HG02938 (cell line): ENCODE measurements at regions not wholly inside any gene's neighbourhood (a gene's known extent, or its start where the extent isn't known, plus 50 kb on each side); places are given as distances from the start of the nearest gene placed in this dataset.
A peak's percentile ranks its signal among the peaks of the same experiment; 100 is the strongest.

Experiments
- ATAC-seq: cut with Tn5 transposase; IDR thresholded peaks from one replicate; pipeline ENCODE4 v1.9.1; 2021; ENCODE audit warnings: mild to moderate bottlenecking, moderate library complexity; ENCODE audit not compliant: unreplicated experiment

DNA sequence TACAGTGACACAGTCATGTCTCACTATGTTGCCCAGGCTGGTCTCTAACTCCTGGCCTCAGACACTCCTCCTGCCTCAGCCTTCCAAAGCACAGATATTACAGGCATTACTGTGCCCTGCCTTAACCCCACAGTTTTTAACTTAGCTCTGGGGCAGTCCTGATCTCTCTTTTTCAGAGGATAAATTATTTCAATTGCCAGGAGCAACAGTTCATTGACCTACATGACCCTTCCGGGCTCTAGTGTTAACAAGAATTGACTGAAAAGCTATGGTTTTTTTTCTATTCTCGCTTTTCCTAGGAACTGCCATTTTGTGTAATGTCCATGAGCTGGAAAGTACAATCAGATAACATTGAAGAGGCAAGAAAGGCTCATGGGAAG lies 92.8 kb downstream of the HNRNPLL start:
- no peak for ATAC-seq

DNA sequence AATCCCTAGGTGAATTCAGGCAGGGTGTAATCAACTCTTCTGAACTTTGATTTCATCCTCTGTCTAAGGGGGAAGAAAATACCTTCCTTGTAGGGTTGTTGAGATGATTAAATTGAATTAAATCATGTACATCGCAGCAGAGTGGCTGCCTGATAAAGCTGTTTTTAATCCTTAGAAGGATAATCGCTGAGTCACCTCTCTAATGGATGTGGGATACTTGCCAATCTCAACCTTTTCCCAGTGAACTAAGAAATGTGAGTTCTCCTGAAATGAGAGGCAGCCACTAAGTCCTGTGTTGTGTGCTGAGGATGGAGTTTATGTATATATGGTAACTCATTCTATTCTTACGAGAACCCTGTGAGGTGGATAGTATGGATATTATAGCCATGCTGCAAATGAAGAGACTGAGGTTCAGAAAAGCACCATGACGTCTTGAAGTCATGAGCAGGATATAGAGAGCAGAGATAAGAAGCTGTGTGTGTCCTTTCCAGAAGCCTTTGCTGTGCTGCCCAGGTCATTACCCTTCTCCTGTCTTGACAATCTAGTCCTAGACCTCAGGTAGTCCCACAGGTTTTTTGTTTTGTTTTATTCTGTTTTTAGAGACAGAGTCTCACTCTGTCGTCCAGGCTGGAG lies 93.3 kb downstream of the HNRNPLL start:
- no peak for ATAC-seq

DNA sequence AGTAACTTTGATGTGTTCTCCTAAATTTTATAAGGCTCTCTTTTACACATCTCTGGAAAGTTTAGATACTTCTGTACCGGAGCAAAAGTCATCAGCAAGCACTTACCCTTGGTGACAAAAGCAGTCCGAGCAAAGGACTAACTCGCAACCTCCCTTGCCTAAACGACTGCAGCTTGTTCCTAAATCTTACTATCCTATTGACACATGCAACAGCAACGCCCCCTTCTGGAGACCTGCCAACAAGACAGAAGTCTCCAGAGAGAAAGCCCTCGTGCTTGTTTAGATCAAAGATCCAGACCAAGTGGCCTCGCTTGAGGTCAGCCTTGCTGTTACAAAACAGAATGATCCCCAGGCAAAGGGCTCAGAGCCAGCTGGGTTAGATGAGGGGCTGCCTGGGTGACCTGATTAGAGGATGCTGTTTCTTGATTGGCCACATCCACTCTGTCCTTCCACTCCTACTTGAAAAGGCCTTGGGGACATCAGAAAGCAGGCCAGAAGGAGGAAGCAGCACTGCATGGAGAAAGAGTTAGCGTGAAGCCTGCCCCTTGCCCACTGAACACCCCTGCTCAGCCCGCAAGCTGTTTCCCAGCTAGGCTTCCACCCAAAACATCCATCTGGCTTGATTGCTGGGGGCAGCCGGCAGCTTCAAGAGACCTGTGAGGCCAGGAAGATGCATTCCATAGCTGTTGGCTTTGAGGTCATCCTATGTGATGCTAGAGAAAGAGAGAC lies 94.3 kb downstream of the HNRNPLL start:
- ATAC-seq = peak; percentile 58

DNA sequence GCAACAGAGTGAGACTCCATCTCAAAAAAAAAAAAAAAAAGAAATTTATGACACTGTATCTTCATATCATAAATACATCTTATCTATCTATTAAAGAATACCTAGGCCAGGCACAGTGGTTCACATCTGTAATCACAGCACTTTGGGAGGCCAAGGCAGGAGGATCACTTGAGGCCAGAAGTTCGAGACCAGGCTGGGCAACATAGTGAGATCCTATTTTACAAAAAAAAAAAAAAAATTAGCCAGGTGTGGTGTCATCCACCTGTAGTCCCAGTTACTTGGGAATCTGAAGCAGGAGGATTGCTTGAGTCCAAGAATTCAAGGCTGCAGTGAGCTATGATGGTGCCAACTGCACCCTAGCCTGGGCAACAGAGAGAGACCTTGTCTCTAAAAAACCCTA lies 95.0 kb downstream of the HNRNPLL start:
- ATAC-seq = no peak

DNA sequence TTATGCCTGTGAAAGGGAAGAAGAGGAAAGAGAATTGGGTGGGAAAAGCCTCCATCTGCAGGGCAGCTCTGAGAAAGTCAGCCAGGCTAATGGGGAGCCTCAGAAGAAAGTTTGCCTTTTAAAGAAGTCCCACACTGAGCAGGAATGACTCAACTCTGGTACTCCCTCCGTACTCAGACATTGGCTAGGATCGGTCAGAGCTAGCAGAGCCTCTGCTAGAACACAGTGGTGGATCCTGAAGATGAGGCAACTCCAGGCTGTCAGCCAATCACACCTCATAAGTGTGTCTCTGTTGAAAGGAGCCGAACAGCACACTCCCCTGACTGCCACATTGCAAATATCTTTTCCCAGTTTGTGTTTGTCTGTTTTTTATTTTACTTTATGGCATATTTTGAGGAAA lies 96.9 kb downstream of the HNRNPLL start:
- ATAC-seq = no peak

DNA sequence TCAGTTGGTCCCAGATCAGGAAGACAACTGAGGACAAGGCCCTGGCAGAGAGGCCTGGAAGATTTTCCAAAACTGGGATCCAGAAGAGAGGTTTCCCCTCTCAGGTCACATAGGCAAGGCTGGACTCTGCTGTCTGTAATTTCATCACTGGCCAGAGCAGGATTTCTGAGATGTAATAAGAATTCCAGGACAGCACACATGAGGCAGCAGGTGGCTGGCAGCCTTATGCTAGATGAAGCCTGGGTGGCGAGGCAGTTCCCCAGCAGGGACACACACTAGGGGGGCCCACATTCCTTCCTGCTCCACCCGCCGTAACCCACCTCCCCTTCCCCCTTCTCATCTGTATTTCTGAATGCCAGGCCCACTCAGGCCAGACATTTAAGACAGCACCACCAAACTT lies 98.6 kb downstream of the HNRNPLL start:
- ATAC-seq = no peak

DNA sequence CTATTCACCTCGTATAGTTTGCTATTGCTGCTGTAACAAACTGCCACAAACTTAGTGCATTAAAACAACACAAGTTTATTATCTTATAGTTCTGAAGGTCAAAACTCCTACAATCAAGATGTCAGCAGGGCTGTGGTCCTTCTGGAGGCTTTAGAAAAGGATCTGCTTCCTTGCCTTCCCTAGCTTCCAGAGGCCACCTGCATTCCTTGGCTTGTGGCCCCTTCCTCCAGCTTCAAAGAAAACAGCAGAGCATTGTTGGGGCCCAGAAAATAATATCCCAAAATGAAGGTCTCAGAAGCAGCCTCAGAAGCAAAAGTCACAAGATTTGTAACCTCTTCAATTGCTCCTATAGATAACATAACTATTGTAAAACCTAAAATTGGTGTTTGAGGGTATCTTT lies 100.6 kb downstream of the HNRNPLL start:
- no peak for ATAC-seq

DNA sequence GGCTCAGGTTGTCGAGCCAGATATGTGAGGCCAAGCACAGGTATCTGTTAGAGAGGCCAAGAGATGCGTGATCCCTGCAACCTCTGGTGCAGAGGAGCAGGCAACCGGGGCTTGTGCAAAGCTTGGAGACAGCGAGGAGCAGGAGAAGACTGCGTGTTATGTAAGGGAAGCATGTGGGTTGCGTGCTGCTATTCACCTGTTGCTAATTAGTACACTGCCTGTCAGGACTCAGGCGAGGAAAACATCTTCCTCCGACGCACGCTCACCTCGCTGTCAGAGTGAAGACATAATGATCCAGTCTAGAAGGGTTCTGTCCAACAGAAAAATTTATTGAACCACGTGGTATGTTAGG lies 102.5 kb downstream of the HNRNPLL start:
- no peak for ATAC-seq

DNA sequence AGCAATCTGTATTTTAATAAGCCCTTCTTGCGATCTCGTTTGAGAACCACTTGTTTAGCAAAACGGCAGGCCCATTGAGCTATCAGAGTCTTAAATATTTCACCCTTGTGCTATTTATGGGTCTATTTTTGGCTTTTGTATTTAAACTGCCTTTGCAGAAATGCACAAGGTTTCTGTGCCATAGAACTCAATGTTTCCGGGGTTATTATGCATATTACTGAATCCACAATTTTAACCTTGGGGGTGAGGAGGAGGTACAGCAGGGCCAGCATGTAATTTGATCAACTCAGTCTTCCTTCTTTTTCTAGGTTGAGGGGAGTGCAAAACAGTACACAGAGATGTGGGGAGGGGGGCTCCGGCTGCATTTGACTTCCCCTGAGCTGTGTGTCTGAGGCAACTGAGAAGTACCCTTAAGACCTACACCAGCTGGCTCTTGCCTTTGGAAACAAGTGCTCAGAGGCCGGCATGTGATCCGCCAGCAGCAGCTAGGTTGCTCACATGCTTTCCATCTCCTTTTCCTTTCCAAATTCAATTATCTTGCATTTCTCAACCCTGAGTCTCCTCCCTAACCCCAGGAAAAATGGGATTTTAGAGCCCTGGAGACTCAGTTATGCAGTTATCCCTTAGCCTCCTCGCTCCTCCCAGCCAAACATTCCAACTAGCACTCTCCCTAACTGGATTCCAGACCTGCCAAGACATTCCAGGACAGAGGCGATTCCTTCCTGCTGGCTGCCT lies 103.0 kb downstream of the HNRNPLL start:
- no peak for ATAC-seq

DNA sequence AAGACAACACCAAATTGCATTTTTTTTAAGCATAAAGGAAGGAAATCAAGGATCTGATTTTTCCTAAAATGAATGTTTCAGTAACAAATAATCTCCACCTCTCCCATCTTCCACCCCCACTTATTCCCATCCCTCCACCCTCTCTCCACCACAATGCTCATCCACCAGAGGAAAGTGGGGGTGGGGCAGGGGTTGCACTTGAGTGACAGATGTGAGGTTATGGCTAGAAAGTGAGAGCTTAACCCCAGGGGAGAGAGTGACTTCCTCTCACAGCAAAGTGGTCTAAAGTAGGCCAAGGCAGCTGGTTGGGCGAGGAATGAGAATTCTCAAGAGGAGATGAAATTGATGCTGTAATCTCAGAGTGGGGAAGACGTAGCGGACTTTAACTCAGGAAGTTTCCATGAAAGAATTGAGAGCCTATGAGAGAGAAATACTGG lies 104.7 kb downstream of the HNRNPLL start:
- peak; percentile 51 for ATAC-seq

DNA sequence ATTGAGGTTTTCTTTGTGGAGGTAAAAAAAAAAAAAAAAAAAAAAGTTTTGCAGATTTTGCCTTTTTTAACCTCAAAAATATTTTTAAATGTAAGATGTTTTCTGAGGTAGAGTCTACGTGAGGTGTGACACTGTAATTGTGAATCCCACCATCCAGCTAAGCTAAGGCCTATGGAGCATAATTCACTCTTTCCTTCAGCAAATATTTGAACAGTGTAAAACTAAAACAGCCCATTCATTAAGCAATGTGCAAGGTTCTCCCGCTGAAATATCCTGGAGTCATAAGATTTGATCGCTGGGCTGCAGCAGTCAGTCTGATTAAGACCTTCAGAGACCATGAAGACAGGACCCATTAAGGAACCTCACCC lies 105.1 kb downstream of the HNRNPLL start:
- ATAC-seq = no peak

DNA sequence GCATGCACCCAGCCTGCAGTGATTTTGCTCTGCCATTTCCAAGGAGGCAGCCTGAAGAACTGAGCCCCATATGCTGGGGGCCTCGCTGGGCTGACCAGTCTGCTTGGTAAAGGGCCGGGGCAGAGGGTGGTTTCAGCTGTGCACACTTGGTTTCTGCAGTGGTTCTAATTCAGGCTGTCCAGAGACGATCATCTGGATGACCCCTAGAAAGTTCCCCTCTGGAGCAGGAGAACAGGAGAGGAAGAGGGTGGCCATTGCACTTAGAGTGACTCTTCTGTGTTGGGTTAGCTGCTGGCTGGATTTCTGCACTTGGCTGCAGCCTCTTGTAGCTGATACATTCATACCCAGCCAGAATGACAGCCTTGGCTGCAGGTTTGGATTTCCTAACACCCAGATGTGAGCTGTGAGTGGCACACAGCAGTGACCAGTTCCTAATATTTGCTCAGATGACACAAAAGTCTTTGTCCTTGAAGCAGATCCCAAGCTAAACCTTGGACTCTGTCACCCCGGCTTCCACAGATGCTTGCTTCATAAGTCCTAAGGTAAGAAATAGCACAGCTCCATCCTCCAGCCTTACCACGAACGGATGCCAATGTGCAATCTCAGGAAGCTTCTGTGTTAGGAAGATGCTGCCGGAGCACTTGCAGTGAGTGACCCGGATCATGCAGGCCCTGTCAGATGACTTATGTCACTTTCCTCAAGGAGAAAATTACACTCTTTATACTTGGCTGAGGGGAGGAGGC lies 105.6 kb downstream of the HNRNPLL start:
- ATAC-seq = no peak

DNA sequence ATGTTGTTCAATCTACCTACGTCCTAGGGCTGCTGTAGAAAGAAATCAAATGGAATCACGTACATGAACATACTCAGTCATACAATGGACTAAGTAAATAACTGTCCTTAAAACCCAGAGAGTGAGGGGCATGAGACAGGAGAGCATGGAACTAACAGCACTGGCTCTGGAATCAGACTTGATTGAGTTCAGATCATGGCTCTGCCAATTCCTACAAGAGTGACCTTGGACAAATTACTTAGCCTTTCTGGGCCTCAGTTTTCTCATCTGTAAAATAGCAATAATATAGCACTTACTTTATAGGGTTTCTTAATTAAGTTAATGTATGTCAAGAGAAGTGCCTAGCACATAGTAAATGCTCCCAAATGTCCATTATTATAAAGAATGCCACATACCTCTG lies 106.8 kb downstream of the HNRNPLL start:
- no peak for ATAC-seq

DNA sequence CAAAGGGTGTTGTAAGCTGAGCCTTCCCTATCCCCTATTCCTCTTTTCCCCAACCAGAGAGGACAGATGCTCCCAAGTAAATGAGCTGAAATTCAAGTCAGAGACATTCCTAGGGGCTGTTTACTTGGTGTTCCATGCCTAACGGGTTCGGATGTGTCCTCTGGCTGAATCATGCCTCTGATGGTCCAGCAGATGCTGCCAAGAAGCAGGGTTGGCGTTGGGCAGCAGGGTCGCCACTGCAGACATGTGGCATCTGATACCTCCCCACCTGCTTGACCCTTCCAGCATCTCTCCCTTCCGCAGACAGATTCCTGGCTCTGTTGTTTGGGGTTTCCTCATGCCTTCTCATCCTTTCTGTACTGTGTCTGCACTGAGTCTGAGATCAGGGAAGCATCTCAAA lies 108.3 kb downstream of the HNRNPLL start:
- ATAC-seq = no peak

DNA sequence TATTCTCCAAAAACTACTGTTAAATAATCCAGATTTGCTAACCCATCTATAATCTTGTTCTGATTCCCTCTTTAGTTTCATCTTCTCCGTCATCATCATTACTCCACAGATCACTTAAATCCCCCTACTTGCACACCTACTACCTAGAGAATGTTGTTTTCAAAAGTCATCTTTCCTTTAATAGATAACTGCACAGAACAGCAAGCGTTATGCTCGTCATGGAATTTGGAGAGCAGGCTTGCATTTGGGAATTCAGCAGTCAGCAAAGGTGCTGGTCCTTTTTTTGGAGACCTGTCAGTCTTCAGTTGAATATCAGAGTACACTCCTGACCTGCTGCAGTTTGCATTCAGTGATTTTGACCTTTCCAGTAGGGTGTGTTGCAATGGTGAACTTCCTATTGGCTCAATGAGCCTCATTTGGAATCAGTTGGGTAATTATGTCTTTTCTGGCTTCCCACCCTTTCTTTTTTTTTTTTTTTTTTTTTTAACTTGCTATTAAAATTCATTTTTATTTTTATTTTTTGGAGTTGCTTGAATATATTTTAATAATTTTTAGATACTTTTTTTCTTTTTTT lies 110.6 kb downstream of the HNRNPLL start:
- ATAC-seq = no peak

DNA sequence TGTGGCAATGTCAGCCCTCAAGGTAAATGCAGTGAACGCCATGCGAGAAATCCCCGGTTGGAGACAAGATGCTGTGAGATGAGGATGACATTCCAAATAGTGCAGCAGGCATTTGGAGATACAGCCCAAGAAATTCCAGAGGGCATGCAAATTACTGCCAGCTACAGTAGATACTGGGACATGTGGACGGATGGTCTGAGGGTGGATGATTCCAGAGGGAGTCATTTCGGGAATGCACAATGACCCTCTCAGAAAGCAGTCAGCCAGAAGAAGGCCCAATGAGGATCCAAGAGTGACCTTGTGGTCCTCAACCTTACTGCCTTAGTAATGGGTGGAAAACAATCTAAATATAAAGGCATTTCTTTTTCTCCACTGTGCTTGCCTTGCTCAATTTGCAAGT lies 111.3 kb downstream of the HNRNPLL start:
- no peak for ATAC-seq

DNA sequence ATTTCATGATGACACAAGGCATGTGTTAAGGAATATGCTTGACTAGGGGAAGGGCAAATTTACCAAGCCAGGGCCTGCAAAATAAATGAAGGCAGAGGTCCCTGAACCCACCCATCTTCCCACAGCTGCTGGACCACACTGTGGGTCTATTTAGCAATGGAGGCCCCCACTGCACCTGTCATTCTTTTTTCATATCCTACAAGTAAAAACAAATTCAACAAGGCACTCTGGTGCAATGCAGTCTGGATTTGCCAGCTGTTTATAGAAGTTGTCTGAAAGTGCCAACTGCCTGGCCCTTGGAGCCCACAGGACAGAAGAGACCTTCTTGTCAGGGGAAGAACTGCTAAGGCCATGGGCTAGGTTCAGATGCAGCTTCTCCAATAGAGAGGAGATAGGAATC lies 112.8 kb upstream of the ATL2 start:
- ATAC-seq = no peak

DNA sequence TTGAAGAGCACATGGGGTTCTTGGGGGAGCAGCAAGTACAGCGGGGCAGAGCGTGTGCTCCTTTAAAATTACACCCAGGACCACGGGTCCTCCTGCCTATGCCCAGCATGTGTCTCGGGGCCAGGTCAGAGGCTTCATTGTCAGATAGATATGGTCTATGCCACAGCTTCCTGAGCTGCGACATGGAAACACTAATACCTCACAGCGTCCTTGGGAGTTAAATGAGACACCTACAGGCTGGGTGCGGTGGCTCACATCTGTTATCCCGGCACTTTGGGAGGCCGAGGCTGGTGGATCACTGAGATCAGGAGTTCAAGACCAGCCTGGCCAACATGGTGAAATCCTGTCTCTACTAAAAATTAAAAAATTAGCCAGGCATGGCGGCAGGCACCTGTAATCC lies 110.8 kb upstream of the ATL2 start:
- no peak for ATAC-seq

DNA sequence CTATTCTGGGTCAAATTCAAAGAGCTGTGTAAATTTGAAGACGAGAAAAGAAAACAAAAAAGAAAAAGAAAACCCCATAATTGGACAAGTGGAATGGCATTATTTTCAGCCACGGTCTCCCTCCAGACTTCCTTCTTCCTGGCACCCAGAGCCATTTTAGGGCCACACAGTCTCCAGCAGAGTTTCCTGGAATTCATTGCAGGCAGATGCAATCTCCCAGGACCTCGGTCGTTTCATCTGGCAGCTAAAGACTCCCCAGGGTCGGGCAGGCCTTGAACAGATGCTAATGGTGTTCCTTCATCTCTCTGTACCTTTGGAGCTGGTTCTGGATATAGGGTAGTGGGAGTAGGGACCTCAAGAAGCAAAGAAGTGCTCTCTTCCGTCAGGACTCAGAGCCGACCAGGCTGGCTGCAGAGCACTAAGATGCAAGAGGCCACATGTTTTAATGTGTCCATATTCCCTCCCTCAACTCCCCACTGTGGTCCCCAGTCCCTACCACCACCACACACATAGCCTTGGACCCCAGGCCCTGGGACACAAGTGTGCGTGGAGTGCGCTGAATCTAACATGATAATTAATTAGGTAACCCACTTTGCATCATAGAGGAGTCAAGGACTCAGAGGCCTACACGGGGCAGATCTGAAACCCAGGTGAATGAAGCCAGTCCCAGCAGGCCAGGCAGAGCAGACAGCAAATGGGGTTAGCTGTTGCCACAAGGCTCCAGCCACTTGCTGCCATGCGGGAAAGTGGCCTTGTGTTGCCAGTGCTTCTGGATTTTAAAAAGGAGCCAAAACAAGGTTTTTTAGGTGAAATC lies 109.3 kb upstream of the ATL2 start:
- no peak for ATAC-seq

DNA sequence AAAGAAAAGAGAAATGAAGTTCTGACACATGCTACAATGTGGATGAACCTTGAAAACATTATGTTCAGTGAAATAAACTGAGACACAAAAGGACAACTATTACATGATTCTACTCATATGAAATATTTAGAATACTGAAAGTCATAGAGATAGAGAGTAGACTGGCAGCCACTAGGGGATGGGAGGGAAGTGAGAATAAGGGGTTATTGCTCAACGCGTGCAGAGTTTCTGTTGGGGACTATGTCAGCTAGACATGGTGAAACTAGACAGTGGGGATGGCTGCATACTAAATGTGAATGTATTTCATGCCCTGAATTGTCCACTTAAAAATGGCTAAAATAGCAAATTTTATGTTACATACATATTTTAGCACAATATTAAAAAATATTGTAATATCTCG lies 108.7 kb upstream of the ATL2 start:
- ATAC-seq = peak; percentile 98
